ENCODE measurements at regions not wholly inside any gene's neighbourhood (a gene's known extent, or its start where the extent isn't known, plus 50 kb on each side); places are given as distances from the start of the nearest gene placed in this dataset.

DNA sequence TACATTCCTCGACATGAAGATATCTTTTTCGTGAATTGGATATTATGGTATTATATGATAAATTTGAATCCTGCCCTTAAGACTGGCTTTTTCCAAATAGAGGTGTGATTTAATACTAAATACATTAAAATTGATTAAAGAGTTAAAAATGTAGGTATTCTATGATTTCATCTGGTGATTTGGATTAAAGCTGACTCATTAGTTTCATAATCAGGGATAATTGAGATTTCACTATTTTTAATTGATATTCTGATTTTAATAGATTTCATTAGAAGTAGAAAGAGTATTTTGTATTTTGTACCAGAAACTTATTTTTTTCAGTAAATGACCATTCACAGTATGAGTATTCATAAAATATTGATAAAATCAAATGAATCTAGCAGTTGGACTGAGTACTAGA lies 524.1 kb downstream of the PLCL1 start:
- no peak overlapping the region for H3K4me3 ChIP-seq (ENCODE audit: low read depth in 1 of 3, low read length in 3 of 3)
- WGBS, 3 donors = 93 to 99% (median 96%) methylated on average over 2 of the region's 2 CpGs
- no peaks in the 10 kb centered on the region for H3K27me3 ChIP-seq (ENCODE audit: control insufficient read depth in 3 of 3, insufficient read depth in 3 of 3, low read length in 3 of 3)
- no peak overlapping the region for H3K27ac ChIP-seq (ENCODE audit: low read depth in 1 of 3, low read length in 2 of 3)
- DNase-seq = no peak
- no peaks in the 10 kb centered on the region for H3K36me3 ChIP-seq (ENCODE audit: control insufficient read depth in 3 of 3, insufficient read depth in 2 of 3, low read depth in 1 of 3, low read length in 3 of 3)
- no peaks in the 10 kb centered on the region for H3K9me3 ChIP-seq (ENCODE audit: control insufficient read depth in 2 of 2, insufficient read depth in 1 of 2, low read depth in 1 of 2, low read length in 1 of 2)
- no peak for FAIRE-seq
- H3K4me1 ChIP-seq (ENCODE audit: control insufficient read depth in 3 of 3, insufficient read depth in 2 of 3, low read depth in 1 of 3, low read length in 2 of 3) = no peaks in the 10 kb centered on the region

DNA sequence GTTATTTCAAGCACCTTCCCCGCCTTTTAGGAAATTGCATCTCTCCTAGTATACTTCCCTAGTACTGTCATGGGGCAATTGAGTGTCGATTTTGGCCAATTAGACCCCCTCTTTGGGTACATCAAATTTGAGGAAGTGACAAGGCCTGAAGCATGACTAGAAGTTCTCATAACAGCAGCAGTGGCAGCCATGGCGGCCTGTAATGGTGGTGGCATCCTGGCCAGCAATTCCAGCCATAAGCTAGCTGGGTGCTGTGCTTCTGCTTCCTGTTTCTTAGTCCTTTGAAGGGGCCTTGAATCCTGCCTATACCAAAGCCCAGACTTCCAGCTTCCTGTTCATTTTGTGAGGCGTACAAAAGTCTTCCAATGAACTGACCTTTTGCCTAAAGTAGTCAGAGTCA lies 523.1 kb downstream of the PLCL1 start:
- H3K36me3 ChIP-seq (ENCODE audit: control insufficient read depth in 3 of 3, insufficient read depth in 2 of 3, low read depth in 1 of 3, low read length in 3 of 3) = no peaks in the 10 kb centered on the region
- H3K27me3 ChIP-seq (ENCODE audit: control insufficient read depth in 3 of 3, insufficient read depth in 3 of 3, low read length in 3 of 3) = no peaks in the 10 kb centered on the region
- DNase-seq (no peak), FAIRE-seq (no peak)
- H3K27ac ChIP-seq (ENCODE audit: low read depth in 1 of 3, low read length in 2 of 3) = no peak overlapping the region
- no peak overlapping the region for H3K4me3 ChIP-seq (ENCODE audit: low read depth in 1 of 3, low read length in 3 of 3)
- no peaks in the 10 kb centered on the region for H3K9me3 ChIP-seq (ENCODE audit: control insufficient read depth in 2 of 2, insufficient read depth in 1 of 2, low read depth in 1 of 2, low read length in 1 of 2)
- no peaks in the 10 kb centered on the region for H3K4me1 ChIP-seq (ENCODE audit: control insufficient read depth in 3 of 3, insufficient read depth in 2 of 3, low read depth in 1 of 3, low read length in 2 of 3)
- WGBS, 3 donors = 90 to 95% (median 92%) methylated on average over 4 of the region's 4 CpGs

DNA sequence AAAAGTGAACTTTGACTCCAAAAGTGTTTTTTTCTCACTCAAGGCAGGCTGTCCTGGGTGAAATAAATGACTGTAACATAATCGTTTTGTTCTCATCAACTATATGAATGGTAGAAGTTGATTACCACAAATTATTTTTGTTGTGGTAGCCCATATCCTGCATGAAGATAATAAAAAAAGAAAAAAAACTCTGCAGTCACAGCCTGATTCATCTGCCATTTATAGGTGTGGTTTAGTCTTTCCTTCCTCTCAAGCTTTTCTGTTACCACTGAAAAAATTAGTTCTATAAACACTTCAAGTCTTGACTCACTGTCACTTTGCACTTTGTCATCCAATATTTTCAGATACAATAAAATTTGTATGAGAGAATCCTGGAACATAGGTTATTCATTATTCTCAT lies 522.0 kb downstream of the PLCL1 start:
- H3K36me3 ChIP-seq (ENCODE audit: control insufficient read depth in 3 of 3, insufficient read depth in 2 of 3, low read depth in 1 of 3, low read length in 3 of 3) = no peaks in the 10 kb centered on the region
- peak; percentile 6 to 11 for DNase-seq
- FAIRE-seq = no peak

DNA sequence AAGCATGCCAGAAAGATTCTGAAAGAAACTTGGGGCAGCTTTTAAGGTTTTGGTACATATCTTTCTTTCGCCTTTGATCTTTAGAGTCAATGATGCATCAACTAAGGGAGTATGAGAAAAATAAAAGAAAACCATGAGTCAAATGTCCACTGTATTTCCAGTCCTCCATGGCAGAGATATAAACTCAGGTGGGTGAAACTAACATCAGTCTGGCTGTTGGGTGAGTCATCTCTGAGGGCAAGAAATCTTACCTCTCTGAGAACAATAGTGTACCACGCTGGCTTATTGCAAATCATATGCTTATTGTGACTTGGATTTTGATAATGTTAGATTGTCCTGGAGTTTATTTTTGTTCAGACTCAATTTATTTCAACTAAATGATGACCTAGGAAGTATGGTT lies 521.0 kb downstream of the PLCL1 start:
- H3K27ac ChIP-seq (ENCODE audit: low read depth in 1 of 3, low read length in 2 of 3) = no peak overlapping the region
- no peak for FAIRE-seq
- no peak for DNase-seq
- H3K4me3 ChIP-seq (ENCODE audit: low read depth in 1 of 3, low read length in 3 of 3) = no peak overlapping the region
- H3K9me3 ChIP-seq (ENCODE audit: control insufficient read depth in 2 of 2, insufficient read depth in 1 of 2, low read depth in 1 of 2, low read length in 1 of 2) = no peaks in the 10 kb centered on the region
- H3K36me3 ChIP-seq (ENCODE audit: control insufficient read depth in 3 of 3, insufficient read depth in 2 of 3, low read depth in 1 of 3, low read length in 3 of 3) = no peaks in the 10 kb centered on the region
- no peaks in the 10 kb centered on the region for H3K4me1 ChIP-seq (ENCODE audit: control insufficient read depth in 3 of 3, insufficient read depth in 2 of 3, low read depth in 1 of 3, low read length in 2 of 3)
- H3K27me3 ChIP-seq (ENCODE audit: control insufficient read depth in 3 of 3, insufficient read depth in 3 of 3, low read length in 3 of 3) = peaks cover 0 to 2% (median 0%) of the 10 kb centered on the region in 3 donors
- WGBS, 3 donors = 69 to 81% (median 72%) methylated on average over 2 of the region's 2 CpGs

More for the DNA sequence above, 522.0 kb downstream of the PLCL1 start:
- WGBS, 3 donors = 7 to 28% (median 12%) methylated on average over 1 of the region's 1 CpG
- Histone ChIP-seq H3K4me3 (ENCODE audit: low read depth in 1 of 3, low read length in 3 of 3) (no peak overlapping the region), H3K27ac (ENCODE audit: low read depth in 1 of 3, low read length in 2 of 3) (no peak overlapping the region), H3K27me3 (ENCODE audit: control insufficient read depth in 3 of 3, insufficient read depth in 3 of 3, low read length in 3 of 3) (peaks cover 0 to 2% (median 0%) of the 10 kb centered on the region in 3 donors), H3K9me3 (ENCODE audit: control insufficient read depth in 2 of 2, insufficient read depth in 1 of 2, low read depth in 1 of 2, low read length in 1 of 2) (no peaks in the 10 kb centered on the region), H3K4me1 (ENCODE audit: control insufficient read depth in 3 of 3, insufficient read depth in 2 of 3, low read depth in 1 of 3, low read length in 2 of 3) (no peaks in the 10 kb centered on the region)

DNA sequence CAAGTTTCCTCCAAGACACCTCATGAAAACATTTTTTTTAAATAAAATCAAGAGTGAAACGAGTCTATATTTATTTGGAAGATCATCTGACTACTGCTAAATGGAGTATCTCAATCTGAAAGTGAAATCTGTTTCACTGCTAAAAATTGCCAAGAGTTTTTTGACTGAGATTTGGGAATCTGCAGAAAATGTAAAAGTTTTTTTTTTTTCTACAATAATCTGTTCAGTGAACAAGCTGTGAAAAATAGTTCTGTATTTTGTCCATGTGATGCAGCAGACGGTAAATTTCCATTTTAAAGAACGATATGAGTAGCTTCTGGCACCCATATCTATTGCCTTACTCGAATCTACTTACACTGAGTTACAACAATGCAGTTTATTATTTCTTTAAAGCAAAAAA lies 519.7 kb downstream of the PLCL1 start:
- Histone ChIP-seq H3K4me3 (ENCODE audit: low read depth in 1 of 3, low read length in 3 of 3) (no peak overlapping the region), H3K27ac (ENCODE audit: low read depth in 1 of 3, low read length in 2 of 3) (no peak overlapping the region), H3K9me3 (ENCODE audit: control insufficient read depth in 2 of 2, insufficient read depth in 1 of 2, low read depth in 1 of 2, low read length in 1 of 2) (no peaks in the 10 kb centered on the region), H3K36me3 (ENCODE audit: control insufficient read depth in 3 of 3, insufficient read depth in 2 of 3, low read depth in 1 of 3, low read length in 3 of 3) (no peaks in the 10 kb centered on the region), H3K4me1 (ENCODE audit: control insufficient read depth in 3 of 3, insufficient read depth in 2 of 3, low read depth in 1 of 3, low read length in 2 of 3) (no peaks in the 10 kb centered on the region), H3K27me3 (ENCODE audit: control insufficient read depth in 3 of 3, insufficient read depth in 3 of 3, low read length in 3 of 3) (peaks cover 0 to 2% (median 0%) of the 10 kb centered on the region in 3 donors)
- no peak for FAIRE-seq
- WGBS, 3 donors = 68 to 77% (median 68%) methylated on average over 4 of the region's 4 CpGs
- DNase-seq = no peak

DNA sequence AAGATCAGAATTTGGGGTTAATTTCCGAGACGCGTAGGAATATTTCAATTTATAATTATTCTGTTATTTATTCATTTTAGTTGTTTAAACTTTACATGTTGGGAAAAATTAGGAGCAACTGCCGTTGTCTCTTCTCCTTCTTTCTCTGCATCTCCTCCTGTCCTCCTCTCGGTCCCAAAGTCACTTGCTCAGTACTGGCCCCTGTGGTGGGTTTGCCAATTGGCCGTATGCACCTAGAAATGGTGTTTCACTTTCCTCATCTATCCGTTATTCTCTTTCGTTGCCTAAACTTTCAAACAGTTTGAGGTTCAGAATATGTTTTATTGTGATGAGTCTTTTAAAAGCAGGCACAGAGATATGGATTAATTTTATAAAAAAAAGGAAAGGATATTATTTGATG lies 517.9 kb downstream of the PLCL1 start:
- no peaks in the 10 kb centered on the region for H3K36me3 ChIP-seq (ENCODE audit: control insufficient read depth in 3 of 3, insufficient read depth in 2 of 3, low read depth in 1 of 3, low read length in 3 of 3)
- 73 to 76% (median 74%) methylated on average over 8 of the region's 8 CpGs for WGBS, 3 donors
- no peak overlapping the region for H3K27ac ChIP-seq (ENCODE audit: low read depth in 1 of 3, low read length in 2 of 3)
- no peak overlapping the region for H3K4me3 ChIP-seq (ENCODE audit: low read depth in 1 of 3, low read length in 3 of 3)
- FAIRE-seq = no peak
- H3K4me1 ChIP-seq (ENCODE audit: control insufficient read depth in 3 of 3, insufficient read depth in 2 of 3, low read depth in 1 of 3, low read length in 2 of 3) = no peaks in the 10 kb centered on the region
- no peaks in the 10 kb centered on the region for H3K9me3 ChIP-seq (ENCODE audit: control insufficient read depth in 2 of 2, insufficient read depth in 1 of 2, low read depth in 1 of 2, low read length in 1 of 2)
- H3K27me3 ChIP-seq (ENCODE audit: control insufficient read depth in 3 of 3, insufficient read depth in 3 of 3, low read length in 3 of 3) = peaks cover 0 to 2% (median 0%) of the 10 kb centered on the region in 3 donors
- DNase-seq = no peak

DNA sequence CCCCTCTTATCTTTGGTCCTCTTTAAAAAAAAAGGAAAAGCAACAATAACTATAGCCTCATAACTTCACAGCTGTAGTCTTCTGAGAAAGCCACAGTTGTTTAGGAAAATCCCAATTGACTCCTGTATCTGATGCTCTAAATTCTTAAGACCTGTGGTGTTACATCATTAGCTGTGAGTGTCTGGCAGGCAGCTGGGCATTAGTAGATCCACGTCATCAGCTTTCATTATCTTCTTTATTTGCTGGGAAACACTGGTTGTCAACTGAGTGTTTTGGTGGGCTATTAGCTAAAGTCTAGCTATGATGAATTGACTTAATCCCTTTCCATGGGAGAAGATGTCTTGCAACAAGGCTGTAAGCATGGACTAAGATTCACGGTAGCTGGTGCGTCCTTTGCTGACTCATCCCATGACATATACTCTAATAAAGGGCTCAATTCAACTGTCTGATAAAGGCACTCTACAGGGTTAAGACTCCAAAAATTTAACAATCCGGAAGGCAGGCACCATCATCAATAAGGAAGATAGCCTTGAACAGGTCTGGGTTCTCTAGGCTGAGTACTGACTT lies 517.2 kb downstream of the PLCL1 start:
- no peaks in the 10 kb centered on the region for H3K4me1 ChIP-seq (ENCODE audit: control insufficient read depth in 3 of 3, insufficient read depth in 2 of 3, low read depth in 1 of 3, low read length in 2 of 3)
- WGBS, 3 donors = 66 to 83% (median 75%) methylated on average over 4 of the region's 4 CpGs
- DNase-seq (no peak), FAIRE-seq (no peak)
- peaks cover 0 to 2% (median 0%) of the 10 kb centered on the region in 3 donors for H3K27me3 ChIP-seq (ENCODE audit: control insufficient read depth in 3 of 3, insufficient read depth in 3 of 3, low read length in 3 of 3)
- no peak overlapping the region for H3K27ac ChIP-seq (ENCODE audit: low read depth in 1 of 3, low read length in 2 of 3)
- H3K4me3 ChIP-seq (ENCODE audit: low read depth in 1 of 3, low read length in 3 of 3) = no peak overlapping the region
- H3K36me3 ChIP-seq (ENCODE audit: control insufficient read depth in 3 of 3, insufficient read depth in 2 of 3, low read depth in 1 of 3, low read length in 3 of 3) = no peaks in the 10 kb centered on the region
- H3K9me3 ChIP-seq (ENCODE audit: control insufficient read depth in 2 of 2, insufficient read depth in 1 of 2, low read depth in 1 of 2, low read length in 1 of 2) = no peaks in the 10 kb centered on the region

DNA sequence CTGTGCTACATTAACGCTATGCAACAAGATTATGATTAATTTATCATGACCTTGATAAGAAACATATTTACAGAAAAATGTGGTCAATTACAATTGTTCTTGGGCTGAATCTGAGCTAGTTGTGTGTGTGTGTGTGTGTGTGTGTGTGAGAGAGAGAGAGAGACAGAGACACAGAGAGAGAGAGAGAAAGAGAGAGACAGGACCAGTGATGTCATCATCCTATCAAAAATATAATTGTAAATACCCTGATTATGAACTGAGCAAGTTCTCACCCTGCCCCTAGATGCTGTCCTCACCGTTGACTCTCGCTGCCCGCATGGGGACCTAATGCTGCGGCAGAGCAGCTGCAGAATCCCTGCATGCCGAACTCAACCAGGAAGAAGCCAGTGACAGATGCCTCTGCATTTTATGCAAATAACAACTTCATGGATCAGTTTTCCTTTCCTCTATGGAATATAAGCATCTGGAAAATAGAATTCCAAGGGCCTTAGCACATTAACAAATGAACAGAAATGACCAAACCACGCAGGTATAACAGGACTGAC lies 512.5 kb downstream of the PLCL1 start:
- Histone ChIP-seq H3K4me3 (ENCODE audit: low read depth in 1 of 3, low read length in 3 of 3) (no peak overlapping the region), H3K27me3 (ENCODE audit: control insufficient read depth in 3 of 3, insufficient read depth in 3 of 3, low read length in 3 of 3) (no peaks in the 10 kb centered on the region), H3K36me3 (ENCODE audit: control insufficient read depth in 3 of 3, insufficient read depth in 2 of 3, low read depth in 1 of 3, low read length in 3 of 3) (no peaks in the 10 kb centered on the region), H3K27ac (ENCODE audit: low read depth in 1 of 3, low read length in 2 of 3) (no peak overlapping the region), H3K9me3 (ENCODE audit: control insufficient read depth in 2 of 2, insufficient read depth in 1 of 2, low read depth in 1 of 2, low read length in 1 of 2) (no peaks in the 10 kb centered on the region), H3K4me1 (ENCODE audit: control insufficient read depth in 3 of 3, insufficient read depth in 2 of 3, low read depth in 1 of 3, low read length in 2 of 3) (no peaks in the 10 kb centered on the region)
- FAIRE-seq (no peak), DNase-seq (no peak)
- 70 to 81% (median 73%) methylated on average over 7 of the region's 7 CpGs for whole genome bisulfite sequencing, 3 donors

Data from small intestine (tissue), 7 donors.